ENCODE measurements at regions not wholly inside any gene's neighbourhood (a gene's known extent, or its start where the extent isn't known, plus 50 kb on each side); places are given as distances from the start of the nearest gene placed in this dataset.
"Not testable (repeated sequence)": the region's sequence is repeated elsewhere in the genome, so short reads cannot be mapped to it uniquely, and the experiment has no call there.

GRCh38 chr7:28328822-28329660 lies 83.3 kb upstream of the CREB5 start:
- intact Hi-C loops (cut with micrococcal nuclease), result no loop called here

- intact Hi-C loops (cut with micrococcal nuclease), result no loop called here
Measured at GRCh38 chr7:28329661-28330363, 82.5 kb upstream of the CREB5 start.

GRCh38 chr7:28330384-28331070 lies 81.8 kb upstream of the CREB5 start:
- intact Hi-C loops (cut with micrococcal nuclease), result no loop called here

- intact Hi-C loops (cut with micrococcal nuclease), result no loop called here
Measured at GRCh38 chr7:28332046-28332445, 80.3 kb upstream of the CREB5 start.

GRCh38 chr7:28333548-28333947 lies 78.8 kb upstream of the CREB5 start:
- intact Hi-C loops (cut with micrococcal nuclease), result not testable (repeated sequence)

GRCh38 chr7:28336806-28337205 lies 75.5 kb upstream of the CREB5 start:
- intact Hi-C loops (cut with micrococcal nuclease), result no loop called here

- intact Hi-C loops (cut with micrococcal nuclease), result no loop called here
Measured at GRCh38 chr7:28338041-28338440, 74.3 kb upstream of the CREB5 start.

- intact Hi-C loops (cut with micrococcal nuclease), result no loop called here
Measured at GRCh38 chr7:28343462-28343861, 68.9 kb upstream of the CREB5 start.

GRCh38 chr7:28346256-28346655 lies 66.1 kb upstream of the CREB5 start:
- intact Hi-C loops (cut with micrococcal nuclease), result no loop called here

GRCh38 chr7:28346676-28347363 lies 65.5 kb upstream of the CREB5 start:
- intact Hi-C loops (cut with micrococcal nuclease), result no loop called here

GRCh38 chr7:28347475-28348318 lies 64.6 kb upstream of the CREB5 start:
- intact Hi-C loops (cut with micrococcal nuclease), result no loop called here

- intact Hi-C loops (cut with micrococcal nuclease), result no loop called here
Measured at GRCh38 chr7:28348636-28349035, 63.7 kb upstream of the CREB5 start.

GRCh38 chr7:28349637-28350036 lies 62.7 kb upstream of the CREB5 start:
- intact Hi-C loops (cut with micrococcal nuclease), result no loop called here

GRCh38 chr7:28350662-28351061 lies 61.7 kb upstream of the CREB5 start:
- intact Hi-C loops (cut with micrococcal nuclease), result no loop called here

GRCh38 chr7:28351450-28351849 lies 60.9 kb upstream of the CREB5 start:
- intact Hi-C loops (cut with micrococcal nuclease), result no loop called here

GRCh38 chr7:28354601-28355402 lies 57.5 kb upstream of the CREB5 start:
- intact Hi-C loops (cut with micrococcal nuclease), result no loop called here

- intact Hi-C loops (cut with micrococcal nuclease), result no loop called here
Measured at GRCh38 chr7:28355635-28356319, 56.5 kb upstream of the CREB5 start.

- intact Hi-C loops (cut with micrococcal nuclease), result no loop called here
Measured at GRCh38 chr7:28356619-28357018, 55.7 kb upstream of the CREB5 start.

- intact Hi-C loops (cut with micrococcal nuclease), result no loop called here
Measured at GRCh38 chr7:28358423-28358868, 53.9 kb upstream of the CREB5 start.
